A673 (cell line): ENCODE measurements at regions not wholly inside any gene's neighbourhood (a gene's known extent, or its start where the extent isn't known, plus 50 kb on each side); places are given as distances from the start of the nearest gene placed in this dataset.
"Not testable (repeated sequence)": the region's sequence is repeated elsewhere in the genome, so short reads cannot be mapped to it uniquely, and the experiment has no call there.

Experiments
- BruUV-seq: library from RNA; stranded (reverse); fragments of 400-500 nt; replicated peaks from 2 replicates; lab custom pipeline; 2021; lab: Mats Ljungman, UMichigan
- CTCF ChIA-PET: fragments of 300-600 bp; sonication (Branson Sonifier 250); formaldehyde crosslinking; loops from one replicate; lab custom pipeline; 2022; ENCODE audit warnings: antibody characterized with exemption; lab: Charles Lee
- POLR2A ChIA-PET: fragments of 300-600 bp; sonication (Branson Sonifier 250); formaldehyde crosslinking; loops from one replicate; lab custom pipeline; 2022; ENCODE audit warnings: antibody characterized with exemption; ENCODE audit not compliant: low non-redundant PET; lab: Charles Lee
- DNase-seq: peaks from one replicate; pipeline ENCODE4 v3.0.0-alpha.2; 2015; ENCODE audit warnings: low spot score
- H3K27ac ChIP-seq: fragments of 200-600 bp; sonication (generic); 2 replicates; pipeline ENCODE4 v1.5.1; 2016; ENCODE audit warnings: mixed run types, low read depth, mild to moderate bottlenecking, mixed read lengths, antibody characterized with exemption, low read length; ENCODE audit not compliant: poor library complexity, severe bottlenecking
- H3K27me3 ChIP-seq: fragments of 200-600 bp; sonication (generic); replicated peaks from 2 replicates; pipeline ENCODE4 v1.6.1; 2017; ENCODE audit warnings: mixed run types, low read depth, mild to moderate bottlenecking, mixed read lengths, antibody characterized with exemption, low read length; ENCODE audit not compliant: insufficient read depth, poor library complexity
- H3K36me3 ChIP-seq: fragments of 200-600 bp; sonication (generic); 2 replicates; pipeline ENCODE4 v1.6.1; 2016; ENCODE audit warnings: mixed run types, mild to moderate bottlenecking, mixed read lengths, antibody characterized with exemption, low read length; ENCODE audit not compliant: insufficient read depth, poor library complexity, severe bottlenecking
- H3K4me1 ChIP-seq: fragments of 200-600 bp; sonication (generic); 2 replicates; pipeline ENCODE4 v1.6.1; 2017; ENCODE audit warnings: mixed run types, mild to moderate bottlenecking, mixed read lengths, antibody characterized with exemption, low read length; ENCODE audit not compliant: insufficient read depth, poor library complexity, severe bottlenecking
- H3K4me3 ChIP-seq: fragments of 200-600 bp; sonication (generic); 2 replicates; pipeline ENCODE4 v1.5.1; 2016; ENCODE audit warnings: low read depth, mixed run types, mild to moderate bottlenecking, mixed read lengths, low read length; ENCODE audit not compliant: poor library complexity, severe bottlenecking
- H3K9me3 ChIP-seq: fragments of 200-600 bp; sonication (generic); 2 replicates; pipeline ENCODE4 v1.6.1; 2016; ENCODE audit warnings: mixed run types, low read depth, mild to moderate bottlenecking, mixed read lengths, antibody characterized with exemption, low read length; ENCODE audit not compliant: poor library complexity, severe bottlenecking
- EZH2 ChIP-seq: fragments of 200-600 bp; sonication (generic); IDR thresholded peaks from 2 replicates; pipeline ENCODE4 v1.6.1; 2017; ENCODE audit warnings: borderline replicate concordance, low read depth, mild to moderate bottlenecking, mixed read lengths, antibody characterized with exemption, low read length; ENCODE audit not compliant: poor library complexity, severe bottlenecking
- intact Hi-C: fragments of 100-400 bp; cut with micrococcal nuclease; formaldehyde crosslinking; loops from one replicate; pipeline ENCODE4 v1.10.0; 2022; ENCODE audit not compliant: unreplicated experiment
- TF ChIP-seq, protein P1 (sequence below): fragments of 300-800, 200-600 bp; sonication (generic); conservative IDR thresholded peaks from 2 replicates; pipeline ENCODE4 v1.5.1; 2017; ENCODE audit warnings: low read depth, mild to moderate bottlenecking, antibody characterized with exemption, low read length, moderate library complexity, mixed read lengths

DNA sequence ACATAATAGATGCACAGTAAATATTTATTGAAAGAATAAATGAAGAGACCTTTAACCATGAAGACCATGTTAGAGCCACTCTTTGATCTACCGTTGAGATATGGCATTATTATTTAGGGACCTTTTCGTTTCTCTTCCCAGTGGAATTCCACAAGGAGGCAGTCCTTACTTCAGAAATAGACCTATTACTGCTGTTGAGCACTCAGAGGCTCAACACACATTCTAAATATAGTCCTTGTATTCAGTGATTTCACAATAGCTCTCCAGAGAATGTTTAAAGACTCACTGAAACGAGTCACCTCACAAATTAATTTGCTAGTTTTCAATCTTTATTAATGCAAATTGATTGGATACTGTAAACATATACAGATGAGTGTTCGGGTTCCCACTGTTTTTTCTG is 603.8 kb downstream of the CDH8 start:
- H3K9me3 ChIP-seq: no peaks in the 10 kb centered on the region
- CTCF ChIA-PET: no interaction called here
- DNase-seq: peak; percentile 66
- POLR2A ChIA-PET: no interaction called here
- H3K4me3 ChIP-seq: no peak overlapping the region
- no peaks in the 10 kb centered on the region for H3K4me1 ChIP-seq
- no peaks in the 10 kb centered on the region for H3K36me3 ChIP-seq
- no peak overlapping the region for H3K27ac ChIP-seq
- no TSS peak for BruUV-seq
- TF ChIP-seq EZH2: no peak
- TF ChIP-seq, protein P1, sequence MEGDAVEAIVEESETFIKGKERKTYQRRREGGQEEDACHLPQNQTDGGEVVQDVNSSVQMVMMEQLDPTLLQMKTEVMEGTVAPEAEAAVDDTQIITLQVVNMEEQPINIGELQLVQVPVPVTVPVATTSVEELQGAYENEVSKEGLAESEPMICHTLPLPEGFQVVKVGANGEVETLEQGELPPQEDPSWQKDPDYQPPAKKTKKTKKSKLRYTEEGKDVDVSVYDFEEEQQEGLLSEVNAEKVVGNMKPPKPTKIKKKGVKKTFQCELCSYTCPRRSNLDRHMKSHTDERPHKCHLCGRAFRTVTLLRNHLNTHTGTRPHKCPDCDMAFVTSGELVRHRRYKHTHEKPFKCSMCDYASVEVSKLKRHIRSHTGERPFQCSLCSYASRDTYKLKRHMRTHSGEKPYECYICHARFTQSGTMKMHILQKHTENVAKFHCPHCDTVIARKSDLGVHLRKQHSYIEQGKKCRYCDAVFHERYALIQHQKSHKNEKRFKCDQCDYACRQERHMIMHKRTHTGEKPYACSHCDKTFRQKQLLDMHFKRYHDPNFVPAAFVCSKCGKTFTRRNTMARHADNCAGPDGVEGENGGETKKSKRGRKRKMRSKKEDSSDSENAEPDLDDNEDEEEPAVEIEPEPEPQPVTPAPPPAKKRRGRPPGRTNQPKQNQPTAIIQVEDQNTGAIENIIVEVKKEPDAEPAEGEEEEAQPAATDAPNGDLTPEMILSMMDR: peak; percentile 59
- no peaks in the 10 kb centered on the region for H3K27me3 ChIP-seq
- intact Hi-C loops: loop anchor here (5.0 kb wide), 1 partner anchor 605 kb away; the partner anchor contains the start of gene CDH8

DNA sequence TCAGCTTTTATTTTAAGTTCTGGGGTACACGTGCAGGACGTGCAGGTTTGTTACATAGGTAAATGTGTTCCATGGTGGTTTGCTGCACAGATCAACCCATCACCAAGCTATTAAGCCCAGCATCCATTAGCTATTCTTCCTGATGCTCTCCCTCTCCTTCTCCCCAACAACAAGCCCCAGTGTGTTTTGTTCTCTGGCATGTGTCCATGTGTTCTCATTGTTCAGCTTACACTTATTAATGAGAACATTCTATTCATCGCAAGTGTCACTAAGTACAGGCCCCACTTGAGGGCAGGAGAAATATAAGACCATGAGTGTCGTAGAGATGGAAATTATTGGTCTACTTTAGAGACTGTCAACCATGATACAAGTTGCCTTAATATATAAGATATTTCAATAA is 615.1 kb downstream of the CDH8 start:
- ChIA-PET POLR2A (interaction anchor here (0.6 kb wide), 1 partner anchor 44 kb away, joined by 3 read pairs; no protein-coding TSS in a partner anchor), CTCF (no interaction called here)
- no peaks in the 10 kb centered on the region for H3K4me1 ChIP-seq
- H3K4me3 ChIP-seq: no peak overlapping the region
- no peaks in the 10 kb centered on the region for H3K9me3 ChIP-seq
- no peak overlapping the region for H3K27ac ChIP-seq
- TF ChIP-seq EZH2: no peak
- TF ChIP-seq, protein P1: no peak
- no TSS peak for BruUV-seq
- intact Hi-C loops: no loop called here
- H3K27me3 ChIP-seq: no peaks in the 10 kb centered on the region
- no peak for DNase-seq
- H3K36me3 ChIP-seq: no peaks in the 10 kb centered on the region

DNA sequence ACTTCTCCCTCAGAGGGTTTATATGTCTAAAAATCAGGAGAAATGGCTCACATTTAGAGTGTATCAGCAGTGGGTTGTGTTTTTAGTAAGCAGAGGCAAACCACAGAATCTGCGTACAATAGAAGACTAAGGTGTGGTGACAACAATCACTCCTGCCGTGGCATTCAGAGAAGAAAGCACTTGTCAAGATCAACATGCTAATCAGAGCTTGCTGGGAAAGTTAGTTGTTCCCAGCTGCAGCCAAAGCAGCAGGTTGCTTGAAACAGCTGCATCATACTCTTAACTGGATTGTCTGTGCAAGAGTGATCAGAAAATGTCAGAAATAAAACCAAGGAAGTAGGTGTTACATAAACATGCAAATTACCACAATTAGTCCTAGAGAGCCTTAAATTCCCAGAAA is 616.4 kb downstream of the CDH8 start:
- no peak for DNase-seq
- Histone ChIP-seq H3K27ac (no peak overlapping the region), H3K4me3 (no peak overlapping the region), H3K4me1 (no peaks in the 10 kb centered on the region), H3K9me3 (no peaks in the 10 kb centered on the region), H3K36me3 (no peaks in the 10 kb centered on the region), H3K27me3 (no peaks in the 10 kb centered on the region)
- POLR2A ChIA-PET: no interaction called here
- intact Hi-C loops: no loop called here
- TF ChIP-seq, protein P1: no peak
- TF ChIP-seq EZH2: no peak
- no TSS peak for BruUV-seq
- CTCF ChIA-PET: no interaction called here

DNA sequence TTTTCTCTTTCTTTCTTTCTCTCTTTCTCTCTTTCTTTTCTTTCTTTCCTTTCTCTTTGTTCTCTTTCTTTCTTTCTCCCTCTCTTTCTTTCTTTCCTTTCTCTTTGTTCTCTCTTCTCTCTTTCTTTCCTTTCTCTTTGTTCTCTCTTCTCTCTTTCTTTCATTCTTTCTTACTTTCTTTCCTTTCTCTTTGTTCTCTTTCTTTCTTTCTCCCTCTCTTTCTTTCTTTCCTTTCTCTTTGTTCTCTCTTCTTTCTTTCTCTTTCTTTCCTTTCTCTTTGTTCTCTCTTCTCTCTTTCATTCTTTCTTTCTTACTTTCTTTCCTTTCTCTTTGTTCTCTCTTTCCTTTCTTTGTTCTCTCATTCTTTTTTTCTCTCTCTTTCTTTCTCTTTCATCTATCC is 617.4 kb downstream of the CDH8 start:
- H3K36me3 ChIP-seq, H3K9me3 ChIP-seq, H3K27ac ChIP-seq, intact Hi-C loops, BruUV-seq, H3K4me1 ChIP-seq, CTCF ChIA-PET, POLR2A ChIA-PET, DNase-seq, H3K4me3 ChIP-seq, H3K27me3 ChIP-seq: not testable (repeated sequence)
